Endothelial cell (in vitro differentiated cells): ENCODE measurements at regions not wholly inside any gene's neighbourhood (a gene's known extent, or its start where the extent isn't known, plus 50 kb on each side); places are given as distances from the start of the nearest gene placed in this dataset.
A peak's percentile ranks its signal among the peaks of the same experiment; 100 is the strongest.

Experiments used
- DNase-seq: peaks from one replicate; pipeline ENCODE4 v3.0.0; 2021; ENCODE audit warnings: low spot score
- H3K27ac Mint-ChIP-seq: one replicate; pipeline ENCODE4 v1.8.0; 2021; ENCODE audit warnings: mixed read lengths, inconsistent platforms; ENCODE audit not compliant: unreplicated experiment
- H3K27me3 Mint-ChIP-seq: one replicate; pipeline ENCODE4 v1.8.0; 2021; ENCODE audit warnings: mild to moderate bottlenecking, moderate library complexity, mixed read lengths, inconsistent platforms; ENCODE audit not compliant: unreplicated experiment
- H3K36me3 Mint-ChIP-seq: one replicate; pipeline ENCODE4 v1.8.0; 2021; ENCODE audit warnings: mild to moderate bottlenecking, low read depth, mixed read lengths, inconsistent platforms; ENCODE audit not compliant: unreplicated experiment
- H3K4me1 Mint-ChIP-seq: one replicate; pipeline ENCODE4 v1.8.0; 2021; ENCODE audit warnings: mild to moderate bottlenecking, mixed read lengths, inconsistent platforms; ENCODE audit not compliant: unreplicated experiment
- H3K4me3 Mint-ChIP-seq: one replicate; pipeline ENCODE4 v1.8.0; 2021; ENCODE audit warnings: mild to moderate bottlenecking, mixed read lengths, inconsistent platforms; ENCODE audit not compliant: unreplicated experiment
- H3K9me3 Mint-ChIP-seq: one replicate; pipeline ENCODE4 v1.8.0; 2021; ENCODE audit warnings: mixed read lengths, inconsistent platforms; ENCODE audit not compliant: unreplicated experiment
- CTCF ChIP-seq: fragments of 200-600 bp; sonication (generic); IDR thresholded peaks from one replicate; pipeline ENCODE4 v1.5.0; 2021; ENCODE audit warnings: antibody characterized with exemption; ENCODE audit not compliant: unreplicated experiment

DNA sequence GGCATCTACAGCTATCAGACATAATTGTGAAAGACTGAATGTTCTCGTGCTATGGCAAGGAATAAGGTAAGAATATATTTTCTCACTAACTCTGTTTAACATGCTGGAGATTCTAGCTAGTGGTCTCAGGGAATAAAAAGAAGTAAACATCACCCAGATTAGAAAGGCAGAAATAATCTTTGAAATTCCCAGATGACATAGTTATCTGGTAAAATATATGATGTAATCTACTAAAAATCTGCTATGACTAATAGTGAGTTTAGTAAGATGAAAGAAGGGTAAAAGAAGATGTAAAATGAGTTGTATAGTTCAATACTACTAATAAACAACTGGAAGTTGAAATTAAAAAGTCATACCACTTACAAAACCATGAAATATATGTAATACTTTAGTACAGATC, 134.2 kb downstream of the DSC3 start:
- no peak overlapping the region for H3K4me3 Mint-ChIP-seq
- H3K27ac Mint-ChIP-seq = no peak overlapping the region
- peaks cover 1% of the 10 kb centered on the region for H3K27me3 Mint-ChIP-seq
- H3K4me1 Mint-ChIP-seq = peaks cover 5% of the 10 kb centered on the region
- no peak for DNase-seq
- no peaks in the 10 kb centered on the region for H3K9me3 Mint-ChIP-seq
- TF ChIP-seq CTCF = no peak
- no peaks in the 10 kb centered on the region for H3K36me3 Mint-ChIP-seq

GRCh38 chr18:30903566-30903965, 139.0 kb downstream of the DSC3 start:
- H3K27ac Mint-ChIP-seq = no peak overlapping the region
- DNase-seq = no peak
- TF ChIP-seq CTCF = no peak

GRCh38 chr18:30889519-30890301, 152.8 kb downstream of the DSC3 start:
- Mint-ChIP-seq H3K9me3 (no peaks in the 10 kb centered on the region), H3K4me3 (no peak overlapping the region), H3K4me1 (no peaks in the 10 kb centered on the region), H3K27me3 (no peaks in the 10 kb centered on the region), H3K36me3 (no peaks in the 10 kb centered on the region), H3K27ac (no peak overlapping the region)
- peak; percentile 24 for TF ChIP-seq CTCF
- peak; percentile 33 for DNase-seq

More at GRCh38 chr18:30903566-30903965, 139.0 kb downstream of the DSC3 start:
- no peaks in the 10 kb centered on the region for H3K36me3 Mint-ChIP-seq
- H3K9me3 Mint-ChIP-seq = no peaks in the 10 kb centered on the region
- H3K4me3 Mint-ChIP-seq = no peak overlapping the region
- H3K4me1 Mint-ChIP-seq = peaks cover 9% of the 10 kb centered on the region
- H3K27me3 Mint-ChIP-seq = no peaks in the 10 kb centered on the region

GRCh38 chr18:30888344-30888743, 154.2 kb downstream of the DSC3 start:
- DNase-seq = no peak
- Mint-ChIP-seq H3K36me3 (no peaks in the 10 kb centered on the region), H3K27ac (no peak overlapping the region), H3K4me3 (no peak overlapping the region), H3K9me3 (no peaks in the 10 kb centered on the region), H3K27me3 (no peaks in the 10 kb centered on the region), H3K4me1 (no peaks in the 10 kb centered on the region)
- TF ChIP-seq CTCF = no peak

DNA sequence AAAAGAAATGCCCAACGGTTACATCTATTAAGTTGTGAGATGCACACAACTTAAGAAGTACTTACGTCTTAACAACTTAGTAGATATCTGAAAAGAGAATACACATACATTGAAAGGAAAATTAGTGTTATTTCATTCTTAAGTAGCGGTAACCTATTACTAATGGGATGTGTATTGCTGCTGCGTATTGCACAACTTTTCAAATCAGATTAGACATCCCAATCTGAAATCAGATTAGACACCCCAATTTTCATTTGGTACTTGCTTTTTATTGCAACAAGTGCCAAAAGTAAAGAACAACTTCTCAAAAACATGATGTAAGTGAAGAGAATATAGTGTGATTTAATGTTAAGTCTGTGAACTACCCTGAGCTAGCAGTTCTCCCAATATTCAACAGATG, 155.5 kb downstream of the DSC3 start:
- Mint-ChIP-seq H3K4me3 (no peak overlapping the region), H3K27me3 (no peaks in the 10 kb centered on the region), H3K4me1 (no peaks in the 10 kb centered on the region), H3K27ac (no peak overlapping the region), H3K36me3 (no peaks in the 10 kb centered on the region), H3K9me3 (no peaks in the 10 kb centered on the region)
- TF ChIP-seq CTCF = no peak
- no peak for DNase-seq
